ENCODE measurements at regions not wholly inside any gene's neighbourhood (a gene's known extent, or its start where the extent isn't known, plus 50 kb on each side); places are given as distances from the start of the nearest gene placed in this dataset.

DNA sequence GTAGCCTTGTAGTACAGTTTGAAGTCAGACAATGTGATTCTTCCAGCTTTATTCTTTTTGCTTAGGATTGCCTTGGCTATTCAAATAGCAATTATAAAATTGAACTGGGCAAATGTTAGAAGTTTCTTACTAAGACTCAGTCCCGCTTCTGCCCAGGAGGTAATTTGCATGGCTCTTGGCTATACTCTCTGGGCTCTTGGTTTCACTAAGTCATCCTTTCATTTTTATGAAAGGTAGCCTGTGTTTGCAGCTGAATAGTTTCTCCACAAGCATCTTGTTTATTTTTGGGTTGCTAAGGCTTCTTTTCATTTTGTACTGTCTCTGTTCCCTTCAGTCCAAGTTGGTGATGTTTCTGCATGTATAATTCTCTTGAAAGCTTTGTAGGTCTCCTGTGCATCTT, 340.6 kb downstream of the SH2D4B start:
- POLR2A ChIA-PET, result no interaction called here
- CTCF ChIA-PET, result interaction anchor here (1.4 kb wide), 1 partner anchor 216 kb away, joined by 4 read pairs; no protein-coding TSS in a partner anchor
- no peak overlapping the region for H3K27ac Mint-ChIP-seq
- DNase-seq (no peak), ATAC-seq (no peak)
- no peak overlapping the region for H3K4me3 Mint-ChIP-seq
- H3K36me3 Mint-ChIP-seq (ENCODE audit: low read depth), result no peaks in the 10 kb centered on the region
- H3K27me3 Mint-ChIP-seq (ENCODE audit: low read depth), result no peaks in the 10 kb centered on the region
- peaks cover 7% of the 10 kb centered on the region for H3K9me3 Mint-ChIP-seq (ENCODE audit: insufficient read depth)
- no peaks in the 10 kb centered on the region for H3K4me1 Mint-ChIP-seq (ENCODE audit: low read depth)

DNA sequence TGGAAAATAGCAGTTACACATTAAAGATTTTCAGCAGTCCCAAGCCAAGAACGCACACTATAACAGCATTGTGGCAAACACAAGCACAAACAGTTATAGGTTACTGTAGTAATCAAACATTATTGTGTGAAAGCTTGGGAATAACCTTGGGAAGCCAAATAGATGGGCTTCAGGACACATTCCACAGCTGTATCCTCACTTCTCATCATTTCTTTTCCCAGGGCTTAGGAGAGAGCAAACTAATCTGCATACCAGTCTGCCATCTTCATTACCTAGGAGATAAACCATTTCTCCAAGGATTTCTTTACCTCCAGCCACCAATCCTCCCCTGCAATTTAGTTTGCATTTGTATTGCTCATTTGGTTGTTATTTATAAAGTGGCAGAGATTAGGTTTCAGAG, 352.4 kb downstream of the SH2D4B start:
- H3K27me3 Mint-ChIP-seq (ENCODE audit: low read depth), result no peaks in the 10 kb centered on the region
- H3K9me3 Mint-ChIP-seq (ENCODE audit: insufficient read depth), result no peaks in the 10 kb centered on the region
- ATAC-seq (no peak), DNase-seq (no peak)
- no peak overlapping the region for H3K4me3 Mint-ChIP-seq
- POLR2A ChIA-PET, result no interaction called here
- CTCF ChIA-PET, result no interaction called here
- H3K36me3 Mint-ChIP-seq (ENCODE audit: low read depth), result no peaks in the 10 kb centered on the region
- H3K4me1 Mint-ChIP-seq (ENCODE audit: low read depth), result no peaks in the 10 kb centered on the region
- H3K27ac Mint-ChIP-seq, result no peak overlapping the region

DNA sequence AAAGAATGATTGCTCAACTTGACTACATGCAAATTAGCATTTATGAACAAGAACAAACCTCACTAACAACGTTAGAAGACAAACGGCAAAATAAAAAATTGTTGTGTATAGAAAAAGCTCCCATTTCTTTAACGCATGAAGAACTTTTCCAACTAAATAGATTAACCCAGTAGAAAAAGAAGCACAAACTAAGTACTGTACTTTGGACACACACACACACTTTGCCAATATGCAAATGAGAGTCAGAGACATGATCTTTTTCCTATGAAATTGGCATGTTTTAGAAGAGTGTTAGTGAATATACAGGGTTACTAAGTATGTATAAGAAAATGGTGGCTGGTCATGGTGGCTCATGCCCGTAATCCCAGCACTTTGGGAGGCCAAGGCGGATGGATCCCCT, 355.6 kb downstream of the SH2D4B start:
- no peaks in the 10 kb centered on the region for H3K36me3 Mint-ChIP-seq (ENCODE audit: low read depth)
- ATAC-seq, result no peak
- no peak overlapping the region for H3K4me3 Mint-ChIP-seq
- POLR2A ChIA-PET, result no interaction called here
- H3K27ac Mint-ChIP-seq, result no peak overlapping the region
- H3K27me3 Mint-ChIP-seq (ENCODE audit: low read depth), result no peaks in the 10 kb centered on the region
- CTCF ChIA-PET, result no interaction called here
- DNase-seq, result no peak
- H3K4me1 Mint-ChIP-seq (ENCODE audit: low read depth), result no peaks in the 10 kb centered on the region
- H3K9me3 Mint-ChIP-seq (ENCODE audit: insufficient read depth), result no peaks in the 10 kb centered on the region

DNA sequence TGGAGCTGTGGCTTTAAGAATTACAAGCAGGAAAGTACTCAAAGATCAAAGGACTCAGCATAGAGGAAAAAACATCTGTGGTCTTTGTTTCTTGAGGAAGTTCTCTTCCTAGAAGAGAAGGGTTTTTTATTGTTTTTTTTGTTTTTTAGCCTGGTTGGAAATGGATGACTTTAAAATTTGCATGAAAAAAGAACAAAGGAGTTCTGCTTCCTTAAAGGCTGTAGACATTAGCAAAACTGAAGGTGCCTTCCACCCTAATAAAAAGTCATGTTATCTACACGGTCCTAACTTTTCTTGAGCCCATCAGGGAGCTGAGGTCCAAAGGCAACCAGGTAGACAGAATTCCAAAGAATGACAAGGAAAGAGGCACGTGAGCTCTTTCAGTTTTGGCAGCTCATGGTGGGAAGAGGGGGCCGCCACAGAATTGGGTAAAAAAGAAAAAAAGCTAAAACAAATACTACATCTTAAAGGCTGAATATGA, 356.6 kb downstream of the SH2D4B start:
- Mint-ChIP-seq H3K27me3 (ENCODE audit: low read depth) (no peaks in the 10 kb centered on the region), H3K4me1 (ENCODE audit: low read depth) (no peaks in the 10 kb centered on the region), H3K27ac (no peak overlapping the region), H3K36me3 (ENCODE audit: low read depth) (no peaks in the 10 kb centered on the region), H3K4me3 (no peak overlapping the region), H3K9me3 (ENCODE audit: insufficient read depth) (no peaks in the 10 kb centered on the region)
- DNase-seq, result no peak
- ChIA-PET CTCF (no interaction called here), POLR2A (no interaction called here)
- ATAC-seq, result no peak

- no peak for DNase-seq
- Mint-ChIP-seq H3K4me3 (no peak overlapping the region), H3K4me1 (ENCODE audit: low read depth) (no peaks in the 10 kb centered on the region), H3K27ac (no peak overlapping the region), H3K9me3 (ENCODE audit: insufficient read depth) (no peaks in the 10 kb centered on the region), H3K36me3 (ENCODE audit: low read depth) (no peaks in the 10 kb centered on the region), H3K27me3 (ENCODE audit: low read depth) (no peaks in the 10 kb centered on the region)
- CTCF ChIA-PET, result no interaction called here
- no peak for ATAC-seq
- POLR2A ChIA-PET, result no interaction called here
These were observed 357.2 kb downstream of the SH2D4B start for GRCh38 chr10:80894797-80895467.

GRCh38 chr10:80896076-80896475, 358.4 kb downstream of the SH2D4B start:
- no peak for DNase-seq
- H3K9me3 Mint-ChIP-seq (ENCODE audit: insufficient read depth), result no peaks in the 10 kb centered on the region
- H3K36me3 Mint-ChIP-seq (ENCODE audit: low read depth), result no peaks in the 10 kb centered on the region
- no peaks in the 10 kb centered on the region for H3K27me3 Mint-ChIP-seq (ENCODE audit: low read depth)
- no peak for ATAC-seq
- CTCF ChIA-PET, result no interaction called here
- POLR2A ChIA-PET, result no interaction called here
- H3K4me3 Mint-ChIP-seq, result no peak overlapping the region
- no peak overlapping the region for H3K27ac Mint-ChIP-seq
- H3K4me1 Mint-ChIP-seq (ENCODE audit: low read depth), result no peaks in the 10 kb centered on the region

GRCh38 chr10:80896959-80897358, 359.3 kb downstream of the SH2D4B start:
- POLR2A ChIA-PET, result no interaction called here
- no peak overlapping the region for H3K4me3 Mint-ChIP-seq
- H3K27me3 Mint-ChIP-seq (ENCODE audit: low read depth), result no peaks in the 10 kb centered on the region
- ATAC-seq (no peak), DNase-seq (no peak)
- no peaks in the 10 kb centered on the region for H3K9me3 Mint-ChIP-seq (ENCODE audit: insufficient read depth)
- CTCF ChIA-PET, result no interaction called here
- H3K27ac Mint-ChIP-seq, result no peak overlapping the region
- H3K4me1 Mint-ChIP-seq (ENCODE audit: low read depth), result no peaks in the 10 kb centered on the region
- no peaks in the 10 kb centered on the region for H3K36me3 Mint-ChIP-seq (ENCODE audit: low read depth)

DNA sequence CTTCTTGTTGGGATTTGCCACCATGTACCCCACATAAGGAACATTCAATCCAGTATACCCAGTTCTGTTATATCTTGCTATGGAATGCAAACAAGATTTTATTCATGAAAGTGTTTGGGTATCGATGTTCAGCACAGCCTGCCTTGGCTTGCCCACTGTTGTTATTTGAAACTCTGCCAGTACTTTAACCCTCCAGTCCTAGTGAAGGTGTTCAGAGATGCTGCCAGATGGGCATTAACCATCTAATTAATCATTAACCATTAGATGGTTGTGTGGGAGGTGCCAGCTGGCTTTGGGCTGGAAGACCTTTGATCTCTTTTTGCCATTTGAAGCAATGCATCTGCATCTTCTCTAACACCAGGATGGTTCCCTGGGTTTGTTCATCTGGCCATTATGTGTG, 363.0 kb downstream of the SH2D4B start:
- DNase-seq (no peak), ATAC-seq (no peak)
- Mint-ChIP-seq H3K4me1 (ENCODE audit: low read depth) (no peaks in the 10 kb centered on the region), H3K27ac (no peak overlapping the region), H3K9me3 (ENCODE audit: insufficient read depth) (no peaks in the 10 kb centered on the region), H3K4me3 (no peak overlapping the region), H3K36me3 (ENCODE audit: low read depth) (no peaks in the 10 kb centered on the region), H3K27me3 (ENCODE audit: low read depth) (no peaks in the 10 kb centered on the region)
- ChIA-PET CTCF (no interaction called here), POLR2A (no interaction called here)

DNA sequence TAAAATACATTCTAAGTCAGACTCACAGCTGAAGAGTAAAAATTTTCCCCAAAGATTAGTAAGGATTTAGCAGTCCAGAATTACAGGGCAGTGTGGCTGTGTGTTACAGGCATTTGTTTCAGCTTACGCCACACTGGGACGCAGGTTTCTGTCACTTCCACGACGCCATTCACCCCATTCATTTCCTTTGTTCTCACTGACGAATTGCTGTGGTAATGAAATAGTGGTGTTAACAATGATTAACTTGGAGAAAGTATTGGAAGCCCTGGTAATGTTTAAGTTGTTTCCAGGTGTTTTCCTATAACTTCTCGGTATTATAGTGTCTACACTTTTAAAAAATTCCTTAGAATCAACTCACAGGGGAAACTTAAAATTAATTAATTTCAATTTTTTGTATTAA, 370.9 kb downstream of the SH2D4B start:
- no peak overlapping the region for H3K27ac Mint-ChIP-seq
- H3K4me3 Mint-ChIP-seq, result no peak overlapping the region
- ATAC-seq, result no peak
- POLR2A ChIA-PET, result no interaction called here
- H3K4me1 Mint-ChIP-seq (ENCODE audit: low read depth), result no peaks in the 10 kb centered on the region
- CTCF ChIA-PET, result no interaction called here
- H3K9me3 Mint-ChIP-seq (ENCODE audit: insufficient read depth), result no peaks in the 10 kb centered on the region
- H3K27me3 Mint-ChIP-seq (ENCODE audit: low read depth), result no peaks in the 10 kb centered on the region
- no peak for DNase-seq
- no peaks in the 10 kb centered on the region for H3K36me3 Mint-ChIP-seq (ENCODE audit: low read depth)

GRCh38 chr10:80909254-80909653, 371.6 kb downstream of the SH2D4B start:
- Mint-ChIP-seq H3K4me1 (ENCODE audit: low read depth) (no peaks in the 10 kb centered on the region), H3K27ac (no peak overlapping the region), H3K4me3 (no peak overlapping the region), H3K27me3 (ENCODE audit: low read depth) (no peaks in the 10 kb centered on the region), H3K36me3 (ENCODE audit: low read depth) (no peaks in the 10 kb centered on the region), H3K9me3 (ENCODE audit: insufficient read depth) (no peaks in the 10 kb centered on the region)
- POLR2A ChIA-PET, result no interaction called here
- ATAC-seq, result no peak
- no peak for DNase-seq
- CTCF ChIA-PET, result no interaction called here

- H3K4me3 Mint-ChIP-seq, result no peak overlapping the region
- no peaks in the 10 kb centered on the region for H3K4me1 Mint-ChIP-seq (ENCODE audit: low read depth)
- ATAC-seq (no peak), DNase-seq (no peak)
- H3K27me3 Mint-ChIP-seq (ENCODE audit: low read depth), result peaks cover 3% of the 10 kb centered on the region
- POLR2A ChIA-PET, result no interaction called here
- no peaks in the 10 kb centered on the region for H3K36me3 Mint-ChIP-seq (ENCODE audit: low read depth)
- CTCF ChIA-PET, result no interaction called here
- H3K9me3 Mint-ChIP-seq (ENCODE audit: insufficient read depth), result no peaks in the 10 kb centered on the region
- no peak overlapping the region for H3K27ac Mint-ChIP-seq
These were observed 379.9 kb downstream of the SH2D4B start for GRCh38 chr10:80917636-80918035.

- H3K9me3 Mint-ChIP-seq (ENCODE audit: insufficient read depth), result no peaks in the 10 kb centered on the region
- no peaks in the 10 kb centered on the region for H3K36me3 Mint-ChIP-seq (ENCODE audit: low read depth)
- no peak overlapping the region for H3K4me3 Mint-ChIP-seq
- H3K4me1 Mint-ChIP-seq (ENCODE audit: low read depth), result no peaks in the 10 kb centered on the region
- ChIA-PET CTCF (interaction anchor here (1.1 kb wide), 1 partner anchor 9 kb away, joined by 3 read pairs; no protein-coding TSS in a partner anchor), POLR2A (no interaction called here)
- DNase-seq (no peak), ATAC-seq (no peak)
- H3K27ac Mint-ChIP-seq, result no peak overlapping the region
- H3K27me3 Mint-ChIP-seq (ENCODE audit: low read depth), result peaks cover 3% of the 10 kb centered on the region
These were observed 383.3 kb downstream of the SH2D4B start for GRCh38 chr10:80921032-80921431.

Data from activated CD8-positive, alpha-beta T cell treated with anti-CD3 and anti-CD28 coated beads, Interleukin-2, amount 10 ng/mL, durations not matched to agents 7 days and 5 days (primary cell).